ENCODE measurements at regions not wholly inside any gene's neighbourhood (a gene's known extent, or its start where the extent isn't known, plus 50 kb on each side); places are given as distances from the start of the nearest gene placed in this dataset.

GRCh38 chr22:49035818-49036457 lies 791.7 kb downstream of the BRD1 start:
- TF ChIP-seq GATA2 (IDR thresholded peaks at IDR 0.05; ENCODE audit: low read depth, low read length) (no peak), GATA3 (IDR thresholded peaks at IDR 0.05; ENCODE audit: low read depth, low read length) (no peak)
